Stimulated activated CD4-positive, alpha-beta T cell treated with anti-CD3 and anti-CD28 coated beads, Interleukin-2, amount 100 ng/mL, for 48 hours (primary cell): ENCODE measurements at regions not wholly inside any gene's neighbourhood (a gene's known extent, or its start where the extent isn't known, plus 50 kb on each side); places are given as distances from the start of the nearest gene placed in this dataset.

ENCODE experiments used
- DNase-seq, 2 donors: peaks; one replicate each; pipeline ENCODE4 v3.0.0-alpha.2; 2020

DNA sequence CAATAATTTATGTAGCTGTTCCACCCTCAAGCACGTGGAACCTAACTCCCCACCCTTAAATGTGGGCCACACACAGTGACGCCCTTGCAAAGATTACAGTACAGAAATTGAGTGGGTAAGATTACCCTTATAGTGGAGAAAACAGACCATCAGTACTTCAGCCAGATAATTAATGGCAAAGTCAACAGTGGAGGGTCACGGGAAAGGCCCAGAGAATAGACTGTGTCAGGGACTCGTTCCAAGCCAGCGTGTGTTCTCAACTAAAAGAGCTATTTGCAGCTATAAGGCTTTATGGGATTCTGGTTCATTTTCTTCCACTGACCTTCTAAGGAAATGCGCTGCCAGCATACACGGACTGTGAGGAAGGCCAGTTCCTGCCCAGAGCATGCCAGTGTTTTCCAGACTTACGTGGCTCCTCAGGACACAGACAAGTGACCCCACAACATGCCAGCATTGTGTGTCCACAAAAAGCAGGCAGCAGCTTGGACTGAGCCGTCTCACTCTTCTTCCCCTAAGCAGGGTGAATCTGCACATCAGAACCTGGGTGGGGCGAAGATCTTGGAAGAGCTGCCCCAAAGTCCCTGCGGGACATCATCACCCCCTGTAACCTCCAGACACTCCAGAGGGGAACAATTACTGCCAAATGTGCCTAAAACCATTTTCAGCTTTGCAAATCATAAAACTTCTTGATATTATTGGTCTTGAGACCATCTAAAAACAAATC, 428.5 kb downstream of the OCA2 start:
- no peak for DNase-seq

DNA sequence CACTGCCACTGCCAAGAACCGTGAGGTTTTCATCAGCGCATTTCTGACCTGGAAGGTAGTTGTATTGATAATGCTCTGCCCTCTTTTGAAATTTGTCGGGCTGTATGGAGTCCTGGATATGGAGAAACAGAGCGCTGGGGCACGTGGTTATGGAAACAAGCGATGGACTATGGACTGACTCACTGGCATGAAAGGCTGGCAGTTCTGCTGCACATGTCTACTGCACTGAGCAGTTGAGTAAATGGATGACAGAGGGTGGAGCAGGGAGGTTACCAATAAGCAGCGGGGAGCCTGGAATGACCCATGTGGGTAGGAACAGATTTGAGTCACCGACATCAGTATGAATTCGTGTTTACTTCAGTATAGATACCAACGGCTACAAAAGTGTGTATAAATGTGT, 429.5 kb downstream of the OCA2 start:
- DNase-seq: no peak

DNA sequence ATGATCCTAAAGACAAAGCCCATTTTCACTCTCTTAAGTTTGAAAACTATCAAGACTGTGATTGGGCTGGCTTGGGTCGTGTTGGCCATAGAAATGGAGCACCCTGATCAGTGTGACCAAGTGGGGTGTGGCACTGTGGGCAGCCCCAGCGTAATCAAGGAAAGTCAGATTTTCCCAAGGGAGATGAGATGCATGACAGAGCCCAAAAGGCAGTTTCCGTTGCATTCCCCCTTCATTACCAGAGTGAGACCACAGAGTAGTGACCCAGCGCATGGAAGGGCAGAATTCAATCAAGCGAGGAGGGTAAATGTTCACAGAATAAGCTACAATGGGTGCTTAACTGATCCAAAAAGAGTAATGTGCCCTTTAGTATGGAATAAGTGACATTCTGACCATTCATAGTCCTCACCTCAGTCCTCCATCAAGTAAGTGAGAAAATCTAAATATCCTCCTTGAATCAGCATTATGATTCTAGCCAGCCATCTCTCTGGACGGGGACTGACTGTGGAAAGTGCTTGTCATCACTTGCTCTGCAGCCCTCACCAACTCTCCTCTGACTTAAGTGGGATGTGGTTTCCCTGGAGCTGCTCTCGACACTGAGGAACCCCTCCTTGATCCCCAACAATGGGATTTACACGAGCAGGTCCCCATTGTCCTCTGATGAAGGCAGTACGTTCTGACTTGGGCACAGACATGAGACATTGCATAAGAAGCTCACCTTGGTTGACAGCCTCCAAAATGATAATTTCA, 430.5 kb downstream of the OCA2 start:
- no peak for DNase-seq

DNA sequence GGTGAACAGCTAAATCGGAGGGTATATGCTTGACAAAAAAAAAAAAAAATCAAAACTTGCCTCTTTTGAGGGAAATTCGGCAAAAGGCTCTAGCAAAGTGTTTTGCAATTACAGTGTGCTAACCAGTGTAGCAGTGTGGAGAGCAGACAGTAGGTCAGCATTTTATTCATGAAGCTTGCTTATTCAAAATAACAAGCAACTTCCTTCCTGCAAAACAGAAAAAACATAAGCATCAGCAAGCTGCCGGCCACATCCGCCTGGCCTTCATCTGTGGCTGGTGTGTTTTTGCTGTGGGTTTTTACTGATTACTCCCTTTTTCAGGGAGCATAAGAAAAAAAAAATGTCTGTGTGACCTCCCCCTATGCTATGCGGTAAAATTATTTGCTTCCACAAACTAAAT, 434.1 kb downstream of the OCA2 start:
- no peak for DNase-seq

DNA sequence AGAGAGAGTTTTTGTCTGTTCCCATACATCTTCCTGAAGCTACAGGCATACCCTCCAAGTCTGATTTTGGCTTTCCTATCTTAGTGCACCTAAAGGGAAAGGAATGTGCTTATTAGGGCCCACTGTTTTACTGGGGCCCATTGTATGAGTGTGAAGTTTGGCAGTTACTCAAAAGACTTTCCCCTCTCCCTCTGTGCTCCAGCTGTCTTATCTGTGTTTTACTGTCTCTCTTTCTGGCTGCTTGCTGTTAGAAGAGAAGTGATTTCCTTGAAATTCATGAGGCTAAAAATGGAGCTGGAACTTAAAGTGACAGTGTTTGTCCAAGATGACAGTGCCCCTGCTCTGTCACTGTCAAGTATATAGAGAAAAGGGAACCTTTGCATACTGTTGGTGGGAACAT, 436.2 kb downstream of the OCA2 start:
- no peak for DNase-seq

DNA sequence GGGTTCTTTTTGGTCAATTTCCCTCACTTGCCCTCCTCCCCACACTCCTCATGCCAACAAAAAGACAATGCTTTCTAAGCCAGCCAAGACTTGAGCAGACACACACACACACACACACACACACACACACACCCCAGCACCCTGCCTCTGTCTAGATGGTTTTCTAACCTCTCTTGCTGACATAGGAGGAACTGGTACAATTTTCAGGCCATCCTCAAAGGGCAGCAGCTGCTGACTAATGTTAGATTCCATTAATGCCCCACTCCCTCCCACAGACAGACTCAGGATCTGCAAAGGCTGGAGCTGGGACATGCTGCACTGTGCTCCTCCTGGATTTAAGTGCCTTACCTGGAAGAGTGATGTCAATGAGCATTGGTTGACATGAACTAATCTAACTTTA, 438.4 kb downstream of the OCA2 start:
- no peak for DNase-seq

DNA sequence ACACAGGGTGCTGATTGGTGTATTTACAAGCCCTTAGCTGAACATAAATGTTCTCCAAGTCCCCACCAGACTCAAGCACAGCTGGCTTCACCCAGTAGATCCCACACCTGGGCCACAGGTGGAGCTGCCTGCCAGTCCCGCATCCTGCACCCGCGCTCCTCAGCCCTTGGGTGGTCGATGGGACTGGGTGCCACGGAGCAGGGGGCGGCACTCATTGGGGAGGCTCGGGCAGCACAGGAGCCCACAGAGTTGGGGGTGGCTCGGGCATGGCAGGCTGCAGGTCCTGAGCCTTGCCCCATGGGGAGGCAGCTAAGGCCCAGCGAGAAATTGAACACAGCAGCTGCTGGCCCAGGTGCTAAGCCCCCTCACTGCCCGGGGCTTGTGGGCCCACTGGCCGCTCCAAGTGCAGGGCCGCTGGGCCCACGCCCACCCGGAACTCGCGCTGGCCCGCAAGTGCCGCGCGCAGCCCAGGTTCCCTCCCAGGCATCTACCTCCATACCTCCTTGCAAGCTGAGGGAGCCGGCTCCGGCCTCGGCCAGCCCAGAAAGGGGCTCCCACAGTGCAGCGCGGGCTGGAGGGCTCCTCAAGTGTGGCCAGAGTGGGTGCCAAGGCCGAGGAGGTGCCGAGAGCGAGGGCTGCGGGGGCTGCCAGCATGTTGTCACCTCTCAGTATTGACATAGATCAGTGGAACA, 442.7 kb downstream of the OCA2 start:
- DNase-seq: no peak

DNA sequence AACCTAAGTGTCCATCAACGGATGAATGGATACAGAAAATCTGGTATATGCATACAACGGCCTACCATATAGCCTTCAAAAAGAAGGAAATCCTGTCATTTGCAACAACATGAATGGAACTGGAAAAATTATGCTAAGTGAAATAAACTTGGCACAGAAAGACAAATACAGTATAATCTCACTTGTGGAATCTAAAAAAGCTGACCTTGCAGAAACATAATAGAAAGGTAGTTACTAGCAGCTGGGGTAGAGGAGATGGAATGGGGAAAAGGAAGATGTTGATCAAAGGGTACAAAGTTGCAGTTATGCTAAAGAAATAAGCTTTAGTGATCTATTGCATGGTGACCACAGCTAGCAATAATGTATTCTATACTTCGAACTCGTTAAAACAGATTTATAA, 444.1 kb downstream of the OCA2 start:
- DNase-seq: no peak

DNA sequence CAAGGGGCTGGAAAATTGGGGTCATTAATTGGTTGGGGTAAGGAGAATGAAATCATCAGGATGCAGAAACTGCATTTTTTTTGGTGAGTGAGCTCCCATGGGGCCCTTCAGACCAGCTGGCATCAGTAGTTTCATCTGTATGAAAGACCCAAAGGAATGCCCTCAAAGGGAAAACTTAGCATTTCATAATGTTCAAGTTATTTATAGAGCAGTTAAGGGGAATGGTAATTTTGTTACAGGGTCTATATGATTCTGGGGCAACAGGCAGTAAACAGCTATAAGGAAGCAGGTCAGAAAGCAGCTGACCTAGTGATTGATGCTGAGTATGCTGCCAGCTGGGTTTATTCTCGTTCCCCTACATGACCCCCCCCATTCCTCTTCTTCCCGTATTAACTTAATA, 448.9 kb downstream of the OCA2 start:
- no peak for DNase-seq

DNA sequence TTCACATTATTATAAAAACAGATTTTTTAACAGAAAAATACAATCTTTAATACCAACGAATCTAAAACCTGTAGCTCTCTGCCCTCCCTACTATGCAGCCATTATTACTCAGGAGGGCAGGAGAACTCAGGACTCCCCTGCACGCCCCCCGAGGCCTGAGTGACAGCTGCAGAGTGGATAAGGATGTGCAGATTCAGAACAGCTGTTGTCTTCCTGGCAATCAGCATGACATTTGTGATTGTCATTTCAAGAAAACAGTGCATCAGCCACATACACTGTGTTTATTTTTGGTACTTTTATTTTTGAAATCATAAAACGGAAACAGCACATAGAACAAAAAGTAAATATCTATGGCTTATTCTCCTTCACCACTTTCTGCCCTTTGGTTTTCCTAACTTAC, 450.8 kb downstream of the OCA2 start:
- no peak for DNase-seq

DNA sequence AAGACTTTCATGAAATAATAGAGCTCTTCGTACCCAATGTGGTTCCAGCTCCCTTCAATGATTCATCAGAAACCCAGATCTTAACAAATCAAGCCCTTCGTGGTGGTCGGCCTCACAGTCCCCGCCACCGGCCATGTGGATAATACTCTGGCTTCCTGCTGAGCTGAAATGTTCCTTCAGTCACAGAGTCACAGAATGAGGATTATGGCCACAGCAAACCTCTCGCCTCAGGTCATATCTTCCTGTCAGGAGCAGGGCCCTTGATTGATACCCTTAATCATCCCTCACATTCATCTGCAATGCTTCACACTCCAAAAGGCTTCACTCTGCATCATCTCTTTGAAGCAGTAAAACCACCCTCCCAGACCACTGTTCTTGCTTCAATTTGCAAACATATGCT, 452.6 kb downstream of the OCA2 start:
- no peak for DNase-seq

DNA sequence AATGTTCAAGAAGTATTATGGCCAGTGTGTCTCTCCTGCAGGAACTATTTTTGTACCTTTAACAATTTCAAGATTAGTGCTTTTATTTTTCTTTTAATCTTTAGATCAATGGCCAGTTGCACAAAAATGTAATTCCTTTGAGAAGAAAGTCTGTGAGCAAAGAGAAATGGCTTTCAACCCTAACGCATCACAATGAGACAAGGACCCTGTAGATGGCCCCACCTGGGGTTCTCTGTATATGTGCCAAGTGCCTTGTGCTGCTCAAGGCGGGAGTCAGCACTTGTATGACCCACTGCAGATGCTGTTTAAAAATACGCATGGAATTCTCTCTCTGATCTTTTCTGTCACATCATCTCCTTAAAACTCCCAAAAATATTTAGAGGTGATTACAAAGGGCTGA, 453.4 kb downstream of the OCA2 start:
- no peak for DNase-seq

DNA sequence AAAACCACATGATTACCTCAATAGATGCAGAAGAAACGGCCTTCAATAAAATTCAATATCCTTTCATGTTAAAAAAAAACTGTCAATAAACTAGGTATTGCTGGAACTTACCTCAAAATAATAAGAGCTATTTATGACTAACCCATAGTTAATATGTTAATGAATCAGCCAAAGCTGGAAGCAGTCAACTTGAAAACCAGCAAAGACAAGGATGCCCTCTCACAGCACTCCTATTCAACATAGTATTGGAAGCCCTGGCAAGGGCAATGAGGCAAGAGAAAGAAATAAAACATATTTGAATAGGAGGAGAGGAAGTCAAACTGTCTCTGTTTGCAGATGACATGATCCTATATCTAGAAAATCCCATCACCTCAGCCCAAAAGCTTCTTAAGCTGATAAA, 456.1 kb downstream of the OCA2 start:
- no peak for DNase-seq

DNA sequence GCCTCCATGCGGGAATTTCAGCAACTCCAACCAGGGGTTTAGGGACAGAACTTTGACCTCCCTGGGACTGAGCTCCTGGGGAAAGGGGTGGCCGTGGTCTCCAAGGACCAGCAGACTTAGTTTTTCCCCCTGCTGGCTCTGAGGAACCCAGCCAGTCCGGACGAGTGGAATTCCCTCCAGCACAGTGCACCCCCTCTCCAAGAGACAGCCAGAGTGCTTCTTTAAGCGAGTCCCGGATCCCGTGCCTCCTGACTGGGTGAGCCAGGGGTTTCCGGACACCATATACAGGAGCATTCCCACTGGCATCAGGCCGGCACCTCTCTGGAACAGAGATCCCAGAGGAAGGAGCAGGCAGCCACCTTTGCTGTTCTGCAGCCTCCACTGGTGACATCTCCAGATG, 459.5 kb downstream of the OCA2 start:
- no peak for DNase-seq

DNA sequence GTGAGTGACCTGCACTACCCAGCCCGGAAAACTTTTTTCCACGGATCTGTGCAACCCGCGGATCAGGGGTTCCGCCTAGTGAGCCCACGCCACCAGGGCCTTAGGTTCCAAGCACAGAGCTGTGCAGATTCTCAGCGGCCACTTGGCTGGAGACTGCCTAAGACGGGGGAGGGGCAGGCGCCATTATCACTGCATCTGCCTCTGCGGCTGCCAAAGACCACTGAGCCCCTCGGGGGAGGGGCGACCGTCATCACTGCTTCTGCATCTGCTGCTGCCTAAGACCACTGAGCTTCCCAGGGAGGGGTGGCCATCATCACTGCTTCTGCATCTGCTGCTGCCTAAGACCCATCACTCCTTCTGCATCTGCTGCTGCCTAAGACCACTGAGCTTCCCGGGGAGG, 460.2 kb downstream of the OCA2 start:
- DNase-seq: no peak

DNA sequence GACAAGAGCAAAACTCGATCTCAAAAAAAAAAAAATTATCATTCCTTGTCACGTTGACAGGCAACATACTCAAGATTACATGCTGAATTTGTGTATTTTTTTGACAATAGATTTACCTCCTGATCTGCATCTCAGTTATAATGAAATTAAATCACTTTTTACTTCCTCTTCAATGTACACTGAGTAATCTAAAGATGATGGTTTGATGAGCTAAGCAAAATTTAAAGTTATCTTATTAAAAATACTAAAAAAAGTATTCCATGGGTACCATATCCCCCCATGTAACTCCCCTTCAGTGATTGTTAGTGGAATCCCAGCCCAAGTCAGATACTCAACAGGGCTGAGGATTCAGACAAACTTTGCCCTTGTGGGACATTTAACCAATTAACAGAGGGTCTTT, 463.2 kb downstream of the OCA2 start:
- no peak for DNase-seq

DNA sequence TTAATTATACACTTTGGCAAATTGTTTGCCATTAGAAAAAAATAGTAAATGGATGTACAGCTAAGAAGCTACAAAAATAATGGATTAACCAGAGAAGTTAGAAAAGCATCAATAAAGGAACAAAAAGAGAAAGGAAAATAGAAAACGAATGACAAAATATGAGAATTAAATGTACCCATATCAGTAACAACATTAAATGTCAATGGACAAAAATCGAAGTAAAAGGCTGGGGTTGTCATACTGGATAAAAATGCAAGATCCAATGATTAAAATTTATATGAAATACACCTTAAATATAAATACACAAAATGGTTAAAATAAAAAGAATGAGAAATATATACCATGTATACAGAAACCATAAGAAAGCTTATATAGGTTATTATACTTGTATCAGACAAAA, 470.6 kb downstream of the OCA2 start:
- DNase-seq: no peak

DNA sequence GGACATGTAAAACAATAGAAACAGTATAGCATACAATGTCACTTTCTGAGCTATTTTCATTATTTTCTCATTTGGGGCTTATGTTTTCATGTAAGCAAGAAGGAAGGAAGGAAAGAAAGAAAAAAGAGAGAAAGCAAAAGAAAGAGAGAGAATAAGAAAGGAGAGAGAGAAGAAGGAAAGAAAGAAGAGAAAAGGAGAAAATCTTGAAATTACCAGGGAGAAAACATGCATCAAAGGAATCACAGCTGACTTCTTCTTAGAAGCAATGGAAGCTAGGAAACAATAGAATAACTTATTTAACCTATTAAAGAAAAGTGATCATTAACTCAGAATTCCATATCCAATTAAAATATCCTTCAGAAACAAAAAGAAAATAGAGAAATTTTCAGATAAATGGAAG, 471.5 kb downstream of the OCA2 start:
- no peak for DNase-seq

DNA sequence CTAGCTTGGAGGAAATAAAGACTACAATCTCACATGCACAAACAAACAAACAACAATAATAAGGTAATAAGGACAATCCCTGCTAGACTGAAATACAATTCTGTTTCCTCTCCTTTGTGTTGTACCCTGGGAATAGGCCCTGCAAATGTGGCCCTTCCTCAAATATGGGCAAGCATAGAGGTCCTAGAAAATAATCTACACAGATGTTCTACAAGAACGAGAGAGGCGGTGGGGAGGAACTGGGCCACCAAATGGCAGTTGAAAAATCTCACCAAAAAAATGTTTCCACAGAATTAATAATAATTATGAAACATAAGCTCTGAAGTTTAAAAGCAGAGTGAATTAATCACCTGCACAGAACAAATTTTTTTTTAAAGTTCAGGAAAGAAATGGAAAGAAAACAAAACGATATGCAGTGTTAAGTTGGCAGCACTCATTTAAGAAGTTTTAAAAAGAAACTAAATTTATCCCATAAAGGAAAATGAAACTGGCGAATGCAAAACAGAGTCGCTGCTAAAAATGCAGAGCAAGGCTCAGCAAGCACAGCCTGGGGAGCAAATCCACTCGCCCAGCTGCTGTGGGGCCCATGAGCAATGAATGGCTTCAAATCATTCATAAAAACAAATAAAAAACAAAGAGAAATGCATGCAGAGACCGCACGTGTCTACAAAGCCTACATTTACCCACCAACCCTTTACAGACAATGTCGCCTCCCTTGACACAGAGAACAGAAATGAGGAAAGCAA, 475.4 kb downstream of the OCA2 start:
- DNase-seq: no peak

DNA sequence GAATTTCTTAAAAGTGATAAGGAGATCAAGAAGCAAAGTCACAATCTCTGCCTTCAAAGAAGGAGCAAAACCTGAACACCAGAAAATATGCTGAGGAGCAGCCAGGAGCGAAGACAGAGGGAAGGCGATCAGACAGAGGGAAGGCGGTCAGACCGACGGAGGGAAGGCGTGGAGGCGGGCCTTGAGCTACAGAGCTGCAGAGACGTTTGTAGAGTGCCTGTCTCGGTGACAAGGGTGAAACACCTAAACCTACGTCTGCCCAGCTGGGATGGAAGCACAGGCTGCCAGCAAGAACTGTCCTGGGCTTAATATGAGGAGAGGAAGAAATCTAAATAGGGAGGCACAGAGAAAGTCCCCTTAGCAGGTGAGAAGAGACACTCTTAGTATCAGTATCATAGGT, 476.0 kb downstream of the OCA2 start:
- DNase-seq: no peak

DNA sequence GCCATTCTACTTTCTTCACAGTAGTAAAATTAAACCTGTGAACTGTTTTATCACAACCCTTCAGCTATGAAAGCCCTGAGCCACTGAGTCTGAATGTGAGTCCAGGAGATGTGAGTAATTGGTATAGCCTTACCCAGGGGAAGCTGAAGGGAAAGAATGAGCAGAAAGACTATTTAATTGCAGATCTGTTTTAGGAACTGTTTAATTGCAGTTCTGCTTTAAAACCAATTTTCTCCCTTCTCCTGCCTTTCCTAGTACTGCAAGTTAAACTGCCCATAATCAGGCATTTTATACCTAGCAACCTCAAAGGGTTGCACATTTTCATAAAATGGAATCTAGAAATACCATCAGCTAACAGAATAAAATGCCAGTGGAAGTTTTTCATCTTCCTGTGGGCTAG, 476.7 kb downstream of the OCA2 start:
- DNase-seq: no peak

DNA sequence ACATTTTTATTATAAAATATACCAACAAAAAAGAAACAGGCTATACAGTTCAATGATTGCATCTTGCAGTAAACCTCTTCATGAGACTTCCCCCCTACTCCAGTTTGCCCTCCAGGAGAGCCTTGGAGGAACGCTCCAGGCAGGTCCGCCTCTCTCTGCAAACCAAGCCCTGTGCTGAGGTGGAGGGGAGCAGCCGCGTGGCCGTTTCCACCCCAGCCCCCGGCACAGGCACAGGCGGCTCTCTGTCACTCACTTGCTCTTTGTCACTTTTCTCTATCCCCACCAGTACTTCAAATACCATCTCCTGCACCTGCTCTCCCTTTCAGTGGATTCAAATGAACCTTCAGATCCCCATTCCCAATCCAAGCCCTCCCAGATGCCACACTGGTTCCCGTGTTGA, 479.9 kb downstream of the OCA2 start:
- DNase-seq: no peak

DNA sequence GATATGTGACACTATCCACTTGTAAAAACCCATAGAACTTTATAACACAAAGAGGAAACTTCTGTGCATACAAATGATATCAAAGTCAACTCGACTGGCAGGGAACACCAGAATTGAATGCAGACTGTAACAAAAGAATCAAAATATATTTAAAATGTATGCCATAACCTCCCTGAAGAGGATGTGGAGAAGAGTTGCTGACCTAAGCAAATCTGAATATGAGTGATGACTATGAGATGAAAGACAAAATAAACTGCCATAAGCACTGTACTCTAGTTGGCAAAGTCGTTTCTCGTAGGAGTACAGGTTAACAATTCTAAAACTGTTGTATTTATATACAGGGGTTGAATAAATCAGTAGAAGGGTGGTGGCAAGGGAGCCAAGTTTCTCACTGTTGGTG, 482.1 kb downstream of the OCA2 start:
- DNase-seq: no peak

DNA sequence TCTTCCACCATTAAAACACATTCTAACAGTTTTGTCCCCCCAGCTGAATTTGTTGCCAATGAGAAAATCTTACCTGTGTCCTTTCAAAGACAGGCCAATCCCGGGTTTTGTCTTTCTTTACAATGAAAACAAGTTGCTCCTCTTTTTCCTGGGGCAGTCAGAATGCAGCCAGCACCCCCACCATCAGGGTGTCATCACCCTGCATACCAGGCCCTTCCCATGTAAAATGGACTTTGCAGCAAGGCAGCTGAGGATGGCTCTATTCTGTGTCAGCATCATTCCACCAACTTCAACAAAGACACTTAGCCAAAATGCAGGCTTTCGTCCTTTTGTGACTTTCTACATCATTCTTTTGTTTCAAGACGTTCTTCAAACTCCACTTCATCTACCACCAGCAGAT, 490.9 kb downstream of the OCA2 start:
- DNase-seq: no peak
